WTC11 (cell line): ENCODE measurements at regions not wholly inside any gene's neighbourhood (a gene's known extent, or its start where the extent isn't known, plus 50 kb on each side); places are given as distances from the start of the nearest gene placed in this dataset.

Experiments used
- ATAC-seq: fragments of 200-7000 bp; cut with Tn5 transposase; 2 replicates; pipeline ENCODE4 v1.10.0; 2021; ENCODE audit warnings: mild to moderate bottlenecking, moderate library complexity
- CTCF ChIA-PET: fragments of 300-600 bp; sonication (Branson Sonifier 250); formaldehyde crosslinking; loops from one replicate; lab custom pipeline; 2021; ENCODE audit warnings: antibody characterized with exemption; lab: Charles Lee
- POLR2A ChIA-PET: fragments of 350-600 bp; sonication (Branson Sonifier 250); formaldehyde crosslinking; loops from one replicate; lab custom pipeline; 2021; ENCODE audit warnings: antibody characterized with exemption; lab: Charles Lee
- DNase-seq: peaks from one replicate; pipeline ENCODE4 v3.0.0; 2021; ENCODE audit warnings: low spot score
- H3K27ac Mint-ChIP-seq: 2 replicates; pipeline ENCODE4 v1.8.0; 2021; ENCODE audit warnings: mixed read lengths
- H3K27me3 Mint-ChIP-seq: 2 replicates; pipeline ENCODE4 v1.8.0; 2021; ENCODE audit warnings: low read depth, mild to moderate bottlenecking, moderate library complexity, mixed read lengths
- H3K36me3 Mint-ChIP-seq: 2 replicates; pipeline ENCODE4 v1.8.0; 2021; ENCODE audit warnings: mixed read lengths
- H3K4me1 Mint-ChIP-seq: 2 replicates; pipeline ENCODE4 v1.8.0; 2022; ENCODE audit warnings: mixed read lengths
- H3K4me3 Mint-ChIP-seq: 2 replicates; pipeline ENCODE4 v1.8.0; 2021; ENCODE audit warnings: mild to moderate bottlenecking, moderate library complexity, mixed read lengths
- H3K9me3 Mint-ChIP-seq: 2 replicates; pipeline ENCODE4 v1.8.0; 2021; ENCODE audit warnings: mixed read lengths
- ATF1 ChIP-seq: sonication (generic); formaldehyde crosslinking; IDR thresholded peaks from 2 replicates; pipeline ENCODE4 v1.8.1; 2023; ENCODE audit warnings: mild to moderate bottlenecking, moderate library complexity, missing genetic modification reagents
- ATF3 ChIP-seq: sonication (generic); formaldehyde crosslinking; conservative IDR thresholded peaks from 2 replicates; pipeline ENCODE4 v1.8.1; 2022; ENCODE audit warnings: mild to moderate bottlenecking, missing genetic modification reagents
- CREM ChIP-seq: sonication (generic); formaldehyde crosslinking; IDR thresholded peaks from 2 replicates; pipeline ENCODE4 v1.8.1; 2022; ENCODE audit warnings: mild to moderate bottlenecking, missing genetic modification reagents, moderate library complexity
- E2F5 ChIP-seq: sonication (generic); formaldehyde crosslinking; IDR thresholded peaks from 2 replicates; pipeline ENCODE4 v1.8.1; 2022; ENCODE audit warnings: mild to moderate bottlenecking, moderate library complexity, missing genetic modification reagents
- EMX1 ChIP-seq: fragments of 250-450 bp; sonication (Bioruptor Pico); IDR thresholded peaks from 2 replicates; pipeline ENCODE4 v1.8.0; 2021; ENCODE audit warnings: mild to moderate bottlenecking
- ERG ChIP-seq: fragments of 250-450 bp; sonication (Bioruptor Pico); IDR thresholded peaks from 2 replicates; pipeline ENCODE4 v1.8.0; 2021; ENCODE audit warnings: mild to moderate bottlenecking
- GABPB1 ChIP-seq: sonication (generic); formaldehyde crosslinking; IDR thresholded peaks from 2 replicates; pipeline ENCODE4 v1.8.1; 2023; ENCODE audit warnings: mild to moderate bottlenecking, missing genetic modification reagents
- GTF2I ChIP-seq: fragments of 250-450 bp; sonication (Bioruptor Pico); conservative IDR thresholded peaks from 2 replicates; pipeline ENCODE4 v1.4.0; 2021; ENCODE audit warnings: mild to moderate bottlenecking
- IRF1 ChIP-seq: sonication (generic); formaldehyde crosslinking; IDR thresholded peaks from 2 replicates; pipeline ENCODE4 v1.8.0; 2023; ENCODE audit warnings: missing genetic modification reagents
- IRF2 ChIP-seq: sonication (generic); formaldehyde crosslinking; IDR thresholded peaks from 2 replicates; pipeline ENCODE4 v1.8.0; 2022; ENCODE audit warnings: low read depth, missing genetic modification reagents, borderline replicate concordance
- KAT7 ChIP-seq: sonication (generic); formaldehyde crosslinking; IDR thresholded peaks from 2 replicates; pipeline ENCODE4 v1.8.1; 2023; ENCODE audit warnings: missing genetic modification reagents, mild to moderate bottlenecking, borderline replicate concordance
- MXD4 ChIP-seq: fragments of 250-450 bp; sonication (Bioruptor Pico); IDR thresholded peaks from 2 replicates; pipeline ENCODE4 v1.8.0; 2021; ENCODE audit warnings: mild to moderate bottlenecking, moderate library complexity, borderline replicate concordance
- MYBL2 ChIP-seq: sonication (generic); formaldehyde crosslinking; IDR thresholded peaks from 2 replicates; pipeline ENCODE4 v1.8.1; 2023; ENCODE audit warnings: mild to moderate bottlenecking, moderate library complexity, missing genetic modification reagents
- NFYB ChIP-seq: sonication (generic); formaldehyde crosslinking; conservative IDR thresholded peaks from 2 replicates; pipeline ENCODE4 v1.8.0; 2022; ENCODE audit warnings: low read depth, missing genetic modification reagents
- NR1H2 ChIP-seq: sonication (generic); formaldehyde crosslinking; IDR thresholded peaks from 2 replicates; pipeline ENCODE4 v1.9.0; 2021; ENCODE audit warnings: mild to moderate bottlenecking, moderate library complexity, missing genetic modification reagents
- SOX15 ChIP-seq: fragments of 250-450 bp; sonication (Bioruptor Pico); IDR thresholded peaks from 2 replicates; pipeline ENCODE4 v1.9.0; 2021; ENCODE audit warnings: mild to moderate bottlenecking
- TEAD4 ChIP-seq: sonication (generic); formaldehyde crosslinking; IDR thresholded peaks from 2 replicates; pipeline ENCODE4 v1.8.0; 2022; ENCODE audit warnings: mild to moderate bottlenecking, missing genetic modification reagents
- ZNF138 ChIP-seq: sonication (generic); formaldehyde crosslinking; conservative IDR thresholded peaks from 2 replicates; pipeline ENCODE4 v1.8.1; 2022; ENCODE audit warnings: mild to moderate bottlenecking, moderate library complexity, missing genetic modification reagents
- ZNF232 ChIP-seq: sonication (generic); formaldehyde crosslinking; IDR thresholded peaks from 2 replicates; pipeline ENCODE4 v1.8.0; 2022; ENCODE audit warnings: mild to moderate bottlenecking, missing genetic modification reagents
- ZNF396 ChIP-seq: fragments of 250-450 bp; sonication (Bioruptor Pico); IDR thresholded peaks from 2 replicates; pipeline ENCODE4 v1.8.0; 2021; ENCODE audit warnings: mild to moderate bottlenecking, moderate library complexity, borderline replicate concordance
- ZNF416 ChIP-seq: fragments of 250-450 bp; sonication (Bioruptor Pico); IDR thresholded peaks from 2 replicates; pipeline ENCODE4 v1.9.0; 2021; ENCODE audit warnings: mild to moderate bottlenecking, inconsistent platforms
- ZNF512 ChIP-seq: sonication (generic); formaldehyde crosslinking; IDR thresholded peaks from 2 replicates; pipeline ENCODE4 v1.8.1; 2022; ENCODE audit warnings: missing genetic modification reagents, borderline replicate concordance

GRCh38 chr17:27086526-27086925, 207.4 kb upstream of the WSB1 start:
- ATAC-seq (no peak), DNase-seq (no peak)
- POLR2A ChIA-PET, result no interaction called here
- H3K36me3 Mint-ChIP-seq, result peaks cover 73% of the 10 kb centered on the region
- no peak overlapping the region for H3K4me3 Mint-ChIP-seq
- TF ChIP-seq ZNF512 (no peak), GABPB1 (CRISPR knock-in tag) (no peak), NR1H2 (no peak), MYBL2 (CRISPR knock-in tag) (no peak), E2F5 (CRISPR knock-in tag) (no peak), TEAD4 (CRISPR knock-in tag) (no peak), ZNF232 (CRISPR knock-in tag) (no peak), GTF2I (CRISPR knock-in tag) (no peak), ZNF416 (CRISPR knock-in tag) (no peak), IRF1 (CRISPR knock-in tag) (no peak), IRF2 (no peak), KAT7 (CRISPR knock-in tag) (no peak), ZNF138 (CRISPR knock-in tag) (no peak)
- TF ChIP-seq, all 79 proteins: peak for 0
- CTCF ChIA-PET, result no interaction called here
- Mint-ChIP-seq H3K9me3 (peaks cover 83% of the 10 kb centered on the region), H3K4me1 (no peaks in the 10 kb centered on the region), H3K27me3 (peaks cover 16% of the 10 kb centered on the region), H3K27ac (no peak overlapping the region)

- ChIA-PET POLR2A (no interaction called here), CTCF (no interaction called here)
- peaks cover 81% of the 10 kb centered on the region for H3K9me3 Mint-ChIP-seq
- peaks cover 70% of the 10 kb centered on the region for H3K36me3 Mint-ChIP-seq
- TF ChIP-seq MXD4 (CRISPR knock-in tag), result no peak
- TF ChIP-seq IRF2, result no peak
- no peak for TF ChIP-seq ATF1 (CRISPR knock-in tag)
- TF ChIP-seq SOX15, result no peak
- no peak for TF ChIP-seq ATF3 (CRISPR knock-in tag)
- no peak for TF ChIP-seq ZNF396 (CRISPR knock-in tag)
- no peak for TF ChIP-seq ERG
- no peak for TF ChIP-seq NFYB (CRISPR knock-in tag)
- TF ChIP-seq CREM (CRISPR knock-in tag), result no peak
- TF ChIP-seq EMX1 (CRISPR knock-in tag), result no peak
- DNase-seq (no peak), ATAC-seq (no peak)
- no peak overlapping the region for H3K27ac Mint-ChIP-seq
- no peak overlapping the region for H3K4me3 Mint-ChIP-seq
- H3K27me3 Mint-ChIP-seq, result peaks cover 16% of the 10 kb centered on the region
- H3K4me1 Mint-ChIP-seq, result no peaks in the 10 kb centered on the region
Measured at GRCh38 chr17:27087935-27088766, 205.8 kb upstream of the WSB1 start.
